K562 (cell line): ENCODE measurements at regions not wholly inside any gene's neighbourhood (a gene's known extent, or its start where the extent isn't known, plus 50 kb on each side); places are given as distances from the start of the nearest gene placed in this dataset.

ENCODE experiments used
- ARID2 ChIP-seq: fragments of 450-650 bp; IDR thresholded peaks from 2 replicates; pipeline ENCODE4 v1.6.1; 2017; ENCODE audit warnings: antibody characterized with exemption, mild to moderate bottlenecking
- FOS ChIP-seq: IDR thresholded peaks from 3 replicates; pipeline ENCODE4 v1.6.1; 2011; ENCODE audit not compliant: insufficient read length; ENCODE audit errors: extremely low read depth
- HOMEZ ChIP-seq: fragments of 250-450 bp; sonication (Bioruptor Pico); IDR thresholded peaks from 2 replicates; pipeline ENCODE4 v1.4.0; 2020; ENCODE audit warnings: mild to moderate bottlenecking, moderate library complexity
- L3MBTL2 ChIP-seq: fragments of 450-650 bp; IDR thresholded peaks from 2 replicates; pipeline ENCODE4 v1.6.1; 2016; ENCODE audit warnings: mild to moderate bottlenecking, moderate library complexity
- MITF ChIP-seq: IDR thresholded peaks from 2 replicates; pipeline ENCODE4 v1.6.1; 2014; ENCODE audit warnings: antibody characterized with exemption
- MXD1 ChIP-seq: fragments of 250-450 bp; sonication (Bioruptor Pico); IDR thresholded peaks from 2 replicates; pipeline ENCODE4 v1.8.0; 2021; ENCODE audit warnings: borderline replicate concordance, mild to moderate bottlenecking, moderate library complexity; ENCODE audit not compliant: poor library complexity, severe bottlenecking
- PHF20 ChIP-seq: fragments of 450-650 bp; IDR thresholded peaks from 2 replicates; pipeline ENCODE4 v1.6.1; 2018; ENCODE audit not compliant: partially characterized antibody
- PREB ChIP-seq: sonication (generic); formaldehyde crosslinking; IDR thresholded peaks from 2 replicates; pipeline ENCODE4 v1.8.1; 2023; ENCODE audit warnings: mild to moderate bottlenecking, missing genetic modification reagents
- SLC30A9 ChIP-seq: fragments of 250-450 bp; sonication (Bioruptor Pico); IDR thresholded peaks from 2 replicates; pipeline ENCODE4 v1.8.0; 2022; ENCODE audit warnings: mild to moderate bottlenecking, moderate library complexity
- TBL1XR1 ChIP-seq, 2 experiments: IDR thresholded peaks; 2 replicates each; pipeline ENCODE4 v1.6.1; 2012; ENCODE audit warnings: improper control_type of control experiment in 2 of 2, low read length in 2 of 2, mild to moderate bottlenecking in 1 of 2
- TCF15 ChIP-seq: fragments of 250-450 bp; sonication (Bioruptor Pico); IDR thresholded peaks from 2 replicates; pipeline ENCODE4 v1.8.0; 2022; ENCODE audit warnings: moderate library complexity, mild to moderate bottlenecking, inconsistent platforms
- ZHX1 ChIP-seq: fragments of 150-350 bp; conservative IDR thresholded peaks from 2 replicates; pipeline ENCODE4 v1.6.1; 2014; ENCODE audit warnings: low read length
- ZNF445 ChIP-seq: fragments of 250-450 bp; sonication (Bioruptor Pico); IDR thresholded peaks from 2 replicates; pipeline ENCODE4 v1.4.0; 2020; ENCODE audit warnings: low read depth, mild to moderate bottlenecking, moderate library complexity
- ZNF449 ChIP-seq: fragments of 250-450 bp; sonication (Bioruptor Pico); IDR thresholded peaks from 2 replicates; pipeline ENCODE4 v1.8.0; 2022; ENCODE audit warnings: moderate library complexity, mild to moderate bottlenecking, inconsistent platforms

- TF ChIP-seq ZHX1 (no peak), ZNF445 (no peak), ARID2 (no peak), ZNF449 (no peak), FOS (no peak), TBL1XR1 (IDR thresholded peaks at IDR 0.05; ENCODE audit: low read length in 2 of 2) (0 out of 4 replicates have a peak, but pooled peaks of 1 of the 2 experiments have one; percentile 45), HOMEZ (CRISPR knock-in tag) (no peak), PHF20 (peak; percentile 84), PREB (CRISPR knock-in tag) (no peak), MXD1 (no peak), TCF15 (CRISPR knock-in tag) (no peak), MITF (no peak), L3MBTL2 (no peak), SLC30A9 (no peak)
These were observed 59.0 kb upstream of the WNT7B start (continued) for GRCh38 chr22:46035742-46036557.
